NCI-H2196 (cell line): ENCODE measurements at regions not wholly inside any gene's neighbourhood (a gene's known extent, or its start where the extent isn't known, plus 50 kb on each side); places are given as distances from the start of the nearest gene placed in this dataset.
A peak's percentile ranks its signal among the peaks of the same experiment; 100 is the strongest.

Experiments used
- DNase-seq: peaks from one replicate; lab custom pipeline; 2025; ENCODE audit not compliant: unreplicated experiment; lab: John Stamatoyannopoulos, UW

- no peak for DNase-seq
Measured at GRCh38 chr18:57202881-57203280, 56.0 kb downstream of the BOD1L2 start.

- no peak for DNase-seq
Measured at GRCh38 chr18:57205641-57206040, 58.8 kb downstream of the BOD1L2 start.

- DNase-seq = no peak
Measured at GRCh38 chr18:57207124-57207916, 60.4 kb downstream of the BOD1L2 start.

- no peak for DNase-seq
Measured at GRCh38 chr18:57208047-57208446, 61.2 kb downstream of the BOD1L2 start.

- no peak for DNase-seq
Measured at GRCh38 chr18:57209713-57210106, 62.8 kb downstream of the BOD1L2 start.

GRCh38 chr18:57210107-57210715 lies 63.3 kb downstream of the BOD1L2 start:
- DNase-seq = peak; percentile 9

- DNase-seq = no peak
Measured at GRCh38 chr18:57210716-57211411, 64.0 kb downstream of the BOD1L2 start.

- DNase-seq = no peak
Measured at GRCh38 chr18:57211412-57211750, 64.5 kb downstream of the BOD1L2 start.

GRCh38 chr18:57211776-57212175 lies 64.9 kb downstream of the BOD1L2 start:
- no peak for DNase-seq

GRCh38 chr18:57212678-57213077 lies 65.8 kb downstream of the BOD1L2 start:
- no peak for DNase-seq

GRCh38 chr18:57214976-57215375 lies 68.1 kb downstream of the BOD1L2 start:
- no peak for DNase-seq

- no peak for DNase-seq
Measured at GRCh38 chr18:57218281-57218680, 71.4 kb downstream of the BOD1L2 start.

- DNase-seq = no peak
Measured at GRCh38 chr18:57219964-57220363, 73.1 kb downstream of the BOD1L2 start.

GRCh38 chr18:57220480-57220879 lies 73.6 kb downstream of the BOD1L2 start:
- no peak for DNase-seq

- no peak for DNase-seq
Measured at GRCh38 chr18:57220930-57221483, 74.1 kb downstream of the BOD1L2 start.

- no peak for DNase-seq
Measured at GRCh38 chr18:57223144-57223870, 76.4 kb downstream of the BOD1L2 start.

GRCh38 chr18:57230861-57231585 lies 84.1 kb downstream of the BOD1L2 start:
- no peak for DNase-seq

GRCh38 chr18:57231864-57232263 lies 85.0 kb downstream of the BOD1L2 start:
- no peak for DNase-seq

- no peak for DNase-seq
Measured at GRCh38 chr18:57234346-57234745, 87.5 kb downstream of the BOD1L2 start.

- no peak for DNase-seq
Measured at GRCh38 chr18:57241869-57242268, 95.0 kb downstream of the BOD1L2 start.

GRCh38 chr18:57242285-57242684 lies 95.4 kb downstream of the BOD1L2 start:
- DNase-seq = no peak
